ENCODE measurements at regions not wholly inside any gene's neighbourhood (a gene's known extent, or its start where the extent isn't known, plus 50 kb on each side); places are given as distances from the start of the nearest gene placed in this dataset.

DNA sequence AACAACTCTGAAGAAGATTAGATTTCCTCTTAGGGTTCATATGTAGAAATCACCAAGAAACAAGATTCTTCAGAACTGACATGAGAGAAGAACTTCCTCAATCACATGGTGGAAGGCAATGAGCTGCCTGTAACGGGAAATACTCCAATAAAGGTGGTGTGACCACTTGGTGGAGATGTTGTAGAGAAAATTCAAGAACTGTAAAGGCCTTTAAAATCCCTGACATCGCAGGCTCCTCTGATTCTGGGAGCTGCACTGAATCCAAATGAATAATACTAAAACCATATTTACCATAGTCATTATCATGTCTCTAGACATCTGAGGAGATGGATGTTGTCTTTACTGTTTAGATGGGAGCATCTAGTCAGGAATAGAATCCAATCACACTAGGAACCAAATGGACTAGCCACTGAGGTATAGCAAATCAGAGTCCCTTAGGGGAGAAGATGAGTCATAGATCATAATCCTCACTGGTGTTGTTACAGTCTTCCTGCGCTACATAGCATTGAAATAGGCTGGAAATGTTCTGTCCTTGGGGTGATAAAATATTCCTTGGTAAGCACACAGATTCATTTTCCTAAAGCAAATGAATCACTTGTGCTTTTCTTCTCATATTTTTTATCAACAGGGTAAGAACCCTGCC lies 321.6 kb upstream of the TENM4 start:
- TF ChIP-seq POLR2A (IDR thresholded peaks at IDR 0.05) (no peak), CTCF (IDR thresholded peaks at IDR 0.05) (no peak)

Data from sigmoid colon (tissue), 3 donors.